ENCODE measurements at regions not wholly inside any gene's neighbourhood (a gene's known extent, or its start where the extent isn't known, plus 50 kb on each side); places are given as distances from the start of the nearest gene placed in this dataset.

GRCh38 chr2:180146541-180146940 is 139.4 kb upstream of the CWC22 start:
- FAIRE-seq (no peak), DNase-seq (ENCODE audit: insufficient read length, low spot score) (no peak)
- TF ChIP-seq PAX5 (IDR thresholded peaks at IDR 0.05; ENCODE audit: insufficient read depth, low read length, severe bottlenecking) (no peak), POLR2A (IDR thresholded peaks at IDR 0.05; ENCODE audit: low read depth, low read length) (no peak), POLR2AphosphoS5 (IDR thresholded peaks at IDR 0.05; ENCODE audit: low read depth, low read length) (no peak), SPI1 (IDR thresholded peaks at IDR 0.05; ENCODE audit: low read depth, low read length) (no peak), TAF1 (IDR thresholded peaks at IDR 0.05; ENCODE audit: low read depth, low read length) (no peak), POU2F2 (IDR thresholded peaks at IDR 0.05; ENCODE audit: low read depth, low read length) (no peak)

- DNase-seq (ENCODE audit: insufficient read length, low spot score) = no peak
- no peak for FAIRE-seq
- TF ChIP-seq SPI1 (IDR thresholded peaks at IDR 0.05; ENCODE audit: low read depth, low read length) (no peak), POLR2AphosphoS5 (IDR thresholded peaks at IDR 0.05; ENCODE audit: low read depth, low read length) (no peak), POLR2A (IDR thresholded peaks at IDR 0.05; ENCODE audit: low read depth, low read length) (no peak), TAF1 (IDR thresholded peaks at IDR 0.05; ENCODE audit: low read depth, low read length) (no peak), POU2F2 (IDR thresholded peaks at IDR 0.05; ENCODE audit: low read depth, low read length) (no peak), PAX5 (IDR thresholded peaks at IDR 0.05; ENCODE audit: insufficient read depth, low read length, severe bottlenecking) (no peak)
Measured at GRCh38 chr2:180146114-180146513, 139.0 kb upstream of the CWC22 start.

GRCh38 chr2:180145163-180145562 is 138.1 kb upstream of the CWC22 start:
- no peak for FAIRE-seq
- DNase-seq (ENCODE audit: insufficient read length, low spot score) = no peak
- TF ChIP-seq PAX5 (IDR thresholded peaks at IDR 0.05; ENCODE audit: insufficient read depth, low read length, severe bottlenecking) (no peak), POLR2A (IDR thresholded peaks at IDR 0.05; ENCODE audit: low read depth, low read length) (no peak), POLR2AphosphoS5 (IDR thresholded peaks at IDR 0.05; ENCODE audit: low read depth, low read length) (no peak), POU2F2 (IDR thresholded peaks at IDR 0.05; ENCODE audit: low read depth, low read length) (no peak), TAF1 (IDR thresholded peaks at IDR 0.05; ENCODE audit: low read depth, low read length) (no peak)

GRCh38 chr2:180144338-180144813 is 137.3 kb upstream of the CWC22 start:
- FAIRE-seq (no peak), DNase-seq (ENCODE audit: insufficient read length, low spot score) (no peak)

GRCh38 chr2:180143633-180144337 is 136.7 kb upstream of the CWC22 start:
- TF ChIP-seq SPI1 (IDR thresholded peaks at IDR 0.05; ENCODE audit: low read depth, low read length) = no peak
- no peak for TF ChIP-seq PAX5 (IDR thresholded peaks at IDR 0.05; ENCODE audit: insufficient read depth, low read length, severe bottlenecking)
- no peak for TF ChIP-seq POLR2AphosphoS5 (IDR thresholded peaks at IDR 0.05; ENCODE audit: low read depth, low read length)
- no peak for TF ChIP-seq POLR2A (IDR thresholded peaks at IDR 0.05; ENCODE audit: low read depth, low read length)
- TF ChIP-seq POU2F2 (IDR thresholded peaks at IDR 0.05; ENCODE audit: low read depth, low read length) = no peak
- no peak for TF ChIP-seq TAF1 (IDR thresholded peaks at IDR 0.05; ENCODE audit: low read depth, low read length)
- no peak for DNase-seq (ENCODE audit: insufficient read length, low spot score)
- FAIRE-seq = no peak

More at GRCh38 chr2:180144338-180144813, 137.3 kb upstream of the CWC22 start:
- TF ChIP-seq TAF1 (IDR thresholded peaks at IDR 0.05; ENCODE audit: low read depth, low read length) = no peak
- no peak for TF ChIP-seq SPI1 (IDR thresholded peaks at IDR 0.05; ENCODE audit: low read depth, low read length)
- TF ChIP-seq POLR2A (IDR thresholded peaks at IDR 0.05; ENCODE audit: low read depth, low read length) = no peak
- no peak for TF ChIP-seq PAX5 (IDR thresholded peaks at IDR 0.05; ENCODE audit: insufficient read depth, low read length, severe bottlenecking)
- TF ChIP-seq POU2F2 (IDR thresholded peaks at IDR 0.05; ENCODE audit: low read depth, low read length) = no peak
- TF ChIP-seq POLR2AphosphoS5 (IDR thresholded peaks at IDR 0.05; ENCODE audit: low read depth, low read length) = no peak

- FAIRE-seq (no peak), DNase-seq (ENCODE audit: insufficient read length, low spot score) (no peak)
- TF ChIP-seq POLR2AphosphoS5 (IDR thresholded peaks at IDR 0.05; ENCODE audit: low read depth, low read length) = no peak
- TF ChIP-seq POLR2A (IDR thresholded peaks at IDR 0.05; ENCODE audit: low read depth, low read length) = no peak
- no peak for TF ChIP-seq SPI1 (IDR thresholded peaks at IDR 0.05; ENCODE audit: low read depth, low read length)
- no peak for TF ChIP-seq TAF1 (IDR thresholded peaks at IDR 0.05; ENCODE audit: low read depth, low read length)
- no peak for TF ChIP-seq POU2F2 (IDR thresholded peaks at IDR 0.05; ENCODE audit: low read depth, low read length)
- no peak for TF ChIP-seq PAX5 (IDR thresholded peaks at IDR 0.05; ENCODE audit: insufficient read depth, low read length, severe bottlenecking)
Measured at GRCh38 chr2:180141600-180141999, 134.5 kb upstream of the CWC22 start.

- no peak for TF ChIP-seq POLR2A (IDR thresholded peaks at IDR 0.05; ENCODE audit: low read depth, low read length)
- TF ChIP-seq TAF1 (IDR thresholded peaks at IDR 0.05; ENCODE audit: low read depth, low read length) = no peak
- TF ChIP-seq POLR2AphosphoS5 (IDR thresholded peaks at IDR 0.05; ENCODE audit: low read depth, low read length) = no peak
- TF ChIP-seq PAX5 (IDR thresholded peaks at IDR 0.05; ENCODE audit: insufficient read depth, low read length, severe bottlenecking) = no peak
- no peak for TF ChIP-seq SPI1 (IDR thresholded peaks at IDR 0.05; ENCODE audit: low read depth, low read length)
- TF ChIP-seq POU2F2 (IDR thresholded peaks at IDR 0.05; ENCODE audit: low read depth, low read length) = no peak
- DNase-seq (ENCODE audit: insufficient read length, low spot score) (no peak), FAIRE-seq (no peak)
Measured at GRCh38 chr2:180133736-180134135, 126.6 kb upstream of the CWC22 start.

- FAIRE-seq (no peak), DNase-seq (ENCODE audit: insufficient read length, low spot score) (no peak)
- TF ChIP-seq POLR2AphosphoS5 (IDR thresholded peaks at IDR 0.05; ENCODE audit: low read depth, low read length) = no peak
- TF ChIP-seq POLR2A (IDR thresholded peaks at IDR 0.05; ENCODE audit: low read depth, low read length) = no peak
- TF ChIP-seq TAF1 (IDR thresholded peaks at IDR 0.05; ENCODE audit: low read depth, low read length) = no peak
- TF ChIP-seq POU2F2 (IDR thresholded peaks at IDR 0.05; ENCODE audit: low read depth, low read length) = no peak
- TF ChIP-seq PAX5 (IDR thresholded peaks at IDR 0.05; ENCODE audit: insufficient read depth, low read length, severe bottlenecking) = no peak
Measured at GRCh38 chr2:180130403-180130802, 123.3 kb upstream of the CWC22 start.

- FAIRE-seq (no peak), DNase-seq (ENCODE audit: insufficient read length, low spot score) (no peak)
- no peak for TF ChIP-seq PAX5 (IDR thresholded peaks at IDR 0.05; ENCODE audit: insufficient read depth, low read length, severe bottlenecking)
- no peak for TF ChIP-seq POLR2AphosphoS5 (IDR thresholded peaks at IDR 0.05; ENCODE audit: low read depth, low read length)
- no peak for TF ChIP-seq POLR2A (IDR thresholded peaks at IDR 0.05; ENCODE audit: low read depth, low read length)
- TF ChIP-seq SPI1 (IDR thresholded peaks at IDR 0.05; ENCODE audit: low read depth, low read length) = no peak
- no peak for TF ChIP-seq POU2F2 (IDR thresholded peaks at IDR 0.05; ENCODE audit: low read depth, low read length)
- no peak for TF ChIP-seq TAF1 (IDR thresholded peaks at IDR 0.05; ENCODE audit: low read depth, low read length)
Measured at GRCh38 chr2:180128861-180129260, 121.8 kb upstream of the CWC22 start.
